ENCODE measurements at regions not wholly inside any gene's neighbourhood (a gene's known extent, or its start where the extent isn't known, plus 50 kb on each side); places are given as distances from the start of the nearest gene placed in this dataset.
A peak's percentile ranks its signal among the peaks of the same experiment; 100 is the strongest.
"Not testable (repeated sequence)": the region's sequence is repeated elsewhere in the genome, so short reads cannot be mapped to it uniquely, and the experiment has no call there.

DNA sequence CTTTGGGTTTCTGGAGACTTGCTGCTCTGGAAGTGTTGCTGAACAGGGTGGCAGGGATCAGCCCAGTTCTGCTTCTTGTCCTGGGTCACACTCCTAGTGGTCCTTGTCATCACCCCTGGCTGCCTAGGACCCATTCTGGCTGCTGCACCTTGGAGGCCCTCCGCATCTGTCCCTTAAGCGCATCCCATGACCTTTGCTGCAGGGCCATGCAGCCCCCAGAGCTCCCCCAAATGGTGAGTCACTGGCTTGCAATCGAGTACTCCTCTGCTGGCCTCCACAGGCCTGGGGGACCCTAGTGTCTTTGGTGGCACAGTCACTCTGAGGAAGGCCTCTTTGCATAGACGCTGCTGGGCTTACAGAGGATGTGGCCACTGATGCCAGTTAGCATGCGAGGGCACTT is 188.5 kb downstream of the ASB1 start:
- no peaks in the 10 kb centered on the region for H3K27me3 ChIP-seq (ENCODE audit: control insufficient read depth in 2 of 2, insufficient read depth in 2 of 2, low read length in 2 of 2)
- no peaks in the 10 kb centered on the region for H3K36me3 Mint-ChIP-seq
- 73% methylated on average over 5 of the region's 5 CpGs for WGBS (ENCODE audit: insufficient coverage)
- intact Hi-C loops (cut with micrococcal nuclease), result no loop called here
- no peak overlapping the region for H2AFZ ChIP-seq (ENCODE audit: insufficient read depth, low read depth, low read length, poor library complexity, severe bottlenecking)
- DNase-seq, result no peak
- H3K9me3 Mint-ChIP-seq, result peaks cover 0 to 10% (median 5%) of the 10 kb centered on the region in 7 donors
- TF ChIP-seq, protein P1, sequence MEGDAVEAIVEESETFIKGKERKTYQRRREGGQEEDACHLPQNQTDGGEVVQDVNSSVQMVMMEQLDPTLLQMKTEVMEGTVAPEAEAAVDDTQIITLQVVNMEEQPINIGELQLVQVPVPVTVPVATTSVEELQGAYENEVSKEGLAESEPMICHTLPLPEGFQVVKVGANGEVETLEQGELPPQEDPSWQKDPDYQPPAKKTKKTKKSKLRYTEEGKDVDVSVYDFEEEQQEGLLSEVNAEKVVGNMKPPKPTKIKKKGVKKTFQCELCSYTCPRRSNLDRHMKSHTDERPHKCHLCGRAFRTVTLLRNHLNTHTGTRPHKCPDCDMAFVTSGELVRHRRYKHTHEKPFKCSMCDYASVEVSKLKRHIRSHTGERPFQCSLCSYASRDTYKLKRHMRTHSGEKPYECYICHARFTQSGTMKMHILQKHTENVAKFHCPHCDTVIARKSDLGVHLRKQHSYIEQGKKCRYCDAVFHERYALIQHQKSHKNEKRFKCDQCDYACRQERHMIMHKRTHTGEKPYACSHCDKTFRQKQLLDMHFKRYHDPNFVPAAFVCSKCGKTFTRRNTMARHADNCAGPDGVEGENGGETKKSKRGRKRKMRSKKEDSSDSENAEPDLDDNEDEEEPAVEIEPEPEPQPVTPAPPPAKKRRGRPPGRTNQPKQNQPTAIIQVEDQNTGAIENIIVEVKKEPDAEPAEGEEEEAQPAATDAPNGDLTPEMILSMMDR (IDR thresholded peaks at IDR 0.05), result no peak
- no peak overlapping the region for H3K4me2 ChIP-seq (replicated peaks; ENCODE audit: extremely low read depth, low read length, poor library complexity, severe bottlenecking)
- no peak overlapping the region for H3K9ac ChIP-seq (ENCODE audit: insufficient read depth, low read length, poor library complexity, severe bottlenecking)
- peak overlapping the region in 1 of 2 donors; percentile 12 for H3K4me3 Mint-ChIP-seq
- H3K4me1 Mint-ChIP-seq, result no peaks in the 10 kb centered on the region
- H3K9me3 ChIP-seq (replicated peaks in 1 of 2; ENCODE audit: control insufficient read depth in 1 of 2, insufficient read depth in 1 of 2, low read length in 2 of 2), result no peaks in the 10 kb centered on the region
- H3K27me3 Mint-ChIP-seq (ENCODE audit: low read depth in 3 of 3), result peaks cover 4 to 12% (median 6%) of the 10 kb centered on the region in 3 donors
- H3K4me1 ChIP-seq (ENCODE audit: control insufficient read depth in 1 of 2, insufficient read depth in 2 of 2, low read length in 2 of 2), result no peaks in the 10 kb centered on the region
- no peaks in the 10 kb centered on the region for H4K20me1 ChIP-seq (ENCODE audit: insufficient read depth, low read length)
- no peak overlapping the region for H3K27ac ChIP-seq (ENCODE audit: low read depth in 1 of 2, low read length in 2 of 2)
- H3K36me3 ChIP-seq (replicated peaks in 1 of 2; ENCODE audit: control insufficient read depth in 1 of 2, insufficient read depth in 2 of 2, low read length in 2 of 2), result no peaks in the 10 kb centered on the region
- no peak overlapping the region for H3K4me3 ChIP-seq (replicated peaks in 1 of 3; ENCODE audit: low read depth in 2 of 3, low read length in 3 of 3)
- no peak overlapping the region for H3K27ac Mint-ChIP-seq
- H3K79me2 ChIP-seq (ENCODE audit: insufficient read depth, low read length), result no peaks in the 10 kb centered on the region

DNA sequence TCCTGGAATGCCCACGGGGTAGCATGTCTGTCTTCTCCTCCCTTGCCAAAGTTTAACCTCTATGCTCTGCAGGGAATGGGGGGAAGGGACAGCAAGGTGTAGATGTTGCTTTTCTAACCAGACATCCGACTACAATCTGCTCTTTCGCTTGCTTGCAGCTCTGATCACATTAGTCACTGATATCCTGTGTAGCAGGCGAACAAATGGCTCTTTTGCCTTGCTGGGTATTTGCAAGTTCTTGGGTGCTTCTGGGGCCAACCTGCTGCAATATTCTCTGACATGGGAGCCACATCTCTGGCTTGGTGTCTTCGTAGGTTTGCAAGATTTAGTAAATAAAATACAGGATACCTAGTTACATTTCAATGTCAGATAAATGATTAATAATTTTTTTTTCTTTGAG is 190.0 kb downstream of the ASB1 start:
- DNase-seq, result no peak
- Histone ChIP-seq H3K36me3 (replicated peaks in 1 of 2; ENCODE audit: control insufficient read depth in 1 of 2, insufficient read depth in 2 of 2, low read length in 2 of 2) (no peaks in the 10 kb centered on the region), H3K9me3 (replicated peaks in 1 of 2; ENCODE audit: control insufficient read depth in 1 of 2, insufficient read depth in 1 of 2, low read length in 2 of 2) (no peaks in the 10 kb centered on the region), H3K27me3 (ENCODE audit: control insufficient read depth in 2 of 2, insufficient read depth in 2 of 2, low read length in 2 of 2) (no peaks in the 10 kb centered on the region), H4K20me1 (ENCODE audit: insufficient read depth, low read length) (no peaks in the 10 kb centered on the region), H2AFZ (ENCODE audit: insufficient read depth, low read depth, low read length, poor library complexity, severe bottlenecking) (no peak overlapping the region), H3K79me2 (ENCODE audit: insufficient read depth, low read length) (no peaks in the 10 kb centered on the region), H3K9ac (ENCODE audit: insufficient read depth, low read length, poor library complexity, severe bottlenecking) (no peak overlapping the region), H3K4me2 (replicated peaks; ENCODE audit: extremely low read depth, low read length, poor library complexity, severe bottlenecking) (no peak overlapping the region), H3K27ac (ENCODE audit: low read depth in 1 of 2, low read length in 2 of 2) (no peak overlapping the region), H3K4me3 (replicated peaks in 1 of 3; ENCODE audit: low read depth in 2 of 3, low read length in 3 of 3) (no peak overlapping the region), H3K4me1 (ENCODE audit: control insufficient read depth in 1 of 2, insufficient read depth in 2 of 2, low read length in 2 of 2) (no peaks in the 10 kb centered on the region)
- peaks cover 0 to 5% (median 0%) of the 10 kb centered on the region in 7 donors for H3K9me3 Mint-ChIP-seq
- intact Hi-C loops (cut with micrococcal nuclease), result no loop called here
- H3K27me3 Mint-ChIP-seq (ENCODE audit: low read depth in 3 of 3), result peaks cover 10 to 15% (median 11%) of the 10 kb centered on the region in 3 donors
- no peaks in the 10 kb centered on the region for H3K4me1 Mint-ChIP-seq
- TF ChIP-seq, protein P1 (IDR thresholded peaks at IDR 0.05), result no peak
- H3K27ac Mint-ChIP-seq, result no peak overlapping the region
- H3K36me3 Mint-ChIP-seq, result no peaks in the 10 kb centered on the region
- peak overlapping the region in 1 of 2 donors; percentile 8 for H3K4me3 Mint-ChIP-seq
- WGBS (ENCODE audit: insufficient coverage), result 80% methylated on average over 1 of the region's 5 CpGs

DNA sequence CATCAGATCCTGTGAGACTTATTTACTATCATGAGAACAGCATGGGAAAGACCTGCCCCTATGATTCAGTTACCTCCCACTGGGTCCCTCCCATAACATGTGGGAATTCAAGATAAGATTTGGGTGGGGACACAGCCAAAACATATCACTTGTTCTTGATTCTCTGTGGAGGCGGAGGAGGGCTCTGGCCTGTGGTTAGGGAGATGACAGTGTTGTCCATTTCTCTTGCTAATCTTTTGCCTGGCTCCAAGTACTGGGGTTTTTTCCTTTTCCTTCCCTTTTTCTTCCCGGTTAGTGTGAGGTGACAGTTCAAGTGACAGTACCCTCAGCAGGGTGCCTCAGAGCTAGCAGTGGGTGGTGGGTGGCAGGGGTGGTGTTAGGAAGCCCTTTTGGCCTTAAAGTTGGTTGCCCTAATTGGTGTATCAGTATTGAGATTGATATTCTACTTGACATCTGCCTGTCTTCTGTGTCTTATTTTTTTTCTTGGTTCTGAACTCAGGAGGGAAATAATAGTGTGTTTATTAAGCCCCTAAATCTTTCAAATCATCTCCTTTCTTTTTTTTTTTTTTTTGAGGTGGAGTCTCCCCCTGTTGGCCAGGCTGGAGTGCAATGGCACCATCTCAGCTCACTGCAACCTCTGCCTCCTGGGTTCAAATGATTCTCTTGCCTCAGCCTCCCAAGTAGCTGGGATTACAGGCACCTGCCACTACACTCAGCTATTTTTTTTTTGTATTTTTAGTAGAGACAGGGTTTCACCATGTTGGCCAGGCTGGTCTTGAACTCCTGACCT is 192.0 kb downstream of the ASB1 start:
- H3K27ac Mint-ChIP-seq; H2AFZ ChIP-seq (ENCODE audit: insufficient read depth, low read depth, low read length, poor library complexity, severe bottlenecking): not testable (repeated sequence)
- H3K27me3 Mint-ChIP-seq (ENCODE audit: low read depth in 3 of 3), result peaks cover 10 to 21% (median 17%) of the 10 kb centered on the region in 3 donors

More for the DNA sequence above, 192.0 kb downstream of the ASB1 start:
- no CpG with 5 or more reads among the region's 2 CpGs for WGBS (ENCODE audit: insufficient coverage)
- H3K4me1 ChIP-seq (ENCODE audit: control insufficient read depth in 1 of 2, insufficient read depth in 2 of 2, low read length in 2 of 2); H3K9me3 ChIP-seq (replicated peaks in 1 of 2; ENCODE audit: control insufficient read depth in 1 of 2, insufficient read depth in 1 of 2, low read length in 2 of 2); H3K36me3 ChIP-seq (replicated peaks in 1 of 2; ENCODE audit: control insufficient read depth in 1 of 2, insufficient read depth in 2 of 2, low read length in 2 of 2); H3K4me1 Mint-ChIP-seq; H3K9ac ChIP-seq (ENCODE audit: insufficient read depth, low read length, poor library complexity, severe bottlenecking); H3K4me3 ChIP-seq (replicated peaks in 1 of 3; ENCODE audit: low read depth in 2 of 3, low read length in 3 of 3); H3K36me3 Mint-ChIP-seq; H4K20me1 ChIP-seq (ENCODE audit: insufficient read depth, low read length); H3K79me2 ChIP-seq (ENCODE audit: insufficient read depth, low read length); intact Hi-C loops (cut with micrococcal nuclease); H3K27ac ChIP-seq (ENCODE audit: low read depth in 1 of 2, low read length in 2 of 2); H3K9me3 Mint-ChIP-seq; H3K4me2 ChIP-seq (replicated peaks; ENCODE audit: extremely low read depth, low read length, poor library complexity, severe bottlenecking); H3K4me3 Mint-ChIP-seq; H3K27me3 ChIP-seq (ENCODE audit: control insufficient read depth in 2 of 2, insufficient read depth in 2 of 2, low read length in 2 of 2); DNase-seq: not testable (repeated sequence)

All from CD14-positive monocyte (primary cell).